LNCAP (cell line): ENCODE measurements at regions not wholly inside any gene's neighbourhood (a gene's known extent, or its start where the extent isn't known, plus 50 kb on each side); places are given as distances from the start of the nearest gene placed in this dataset.

Experiments used
- CTCF ChIP-seq: fragments of 450-650 bp; IDR thresholded peaks from 2 replicates; pipeline ENCODE4 v1.5.1; 2017; ENCODE audit warnings: mild to moderate bottlenecking

- TF ChIP-seq CTCF = no peak
These were observed 86.5 kb upstream of the RPL34 start for GRCh38 chr4:108533876-108534275.

GRCh38 chr4:108533245-108533844 is 87.0 kb upstream of the RPL34 start:
- TF ChIP-seq CTCF = no peak

GRCh38 chr4:108532738-108533137 is 87.6 kb upstream of the RPL34 start:
- no peak for TF ChIP-seq CTCF

GRCh38 chr4:108532187-108532586 is 88.2 kb upstream of the RPL34 start:
- no peak for TF ChIP-seq CTCF

GRCh38 chr4:108531461-108531860 is 88.9 kb upstream of the RPL34 start:
- no peak for TF ChIP-seq CTCF

- TF ChIP-seq CTCF = no peak
These were observed 90.1 kb upstream of the RPL34 start for GRCh38 chr4:108529984-108530905.

- TF ChIP-seq CTCF = no peak
These were observed 91.3 kb upstream of the RPL34 start for GRCh38 chr4:108529102-108529501.
